Activated CD8-positive, alpha-beta T cell treated with anti-CD3 and anti-CD28 coated beads for 36 hours (primary cell): ENCODE measurements at regions not wholly inside any gene's neighbourhood (a gene's known extent, or its start where the extent isn't known, plus 50 kb on each side); places are given as distances from the start of the nearest gene placed in this dataset.

Experiments used
- ATAC-seq: fragments of 200-7000 bp; cut with Tn5 transposase; one replicate; pipeline ENCODE4 v1.10.0; 2021; ENCODE audit warnings: mild to moderate bottlenecking, moderate library complexity
- CTCF ChIA-PET: fragments of 350-600 bp; sonication (Branson Sonifier 250); formaldehyde crosslinking; loops from one replicate; lab custom pipeline; 2021; ENCODE audit warnings: antibody characterized with exemption; lab: Charles Lee
- POLR2A ChIA-PET: fragments of 350-600 bp; sonication (Branson Sonifier 250); formaldehyde crosslinking; loops from one replicate; lab custom pipeline; 2021; ENCODE audit warnings: antibody characterized with exemption; lab: Charles Lee
- DNase-seq: peaks from one replicate; pipeline ENCODE4 v3.0.0-alpha.2; 2020
- H3K27ac Mint-ChIP-seq: one replicate; pipeline ENCODE4 v1.8.0; 2021; ENCODE audit warnings: mild to moderate bottlenecking, mixed read lengths
- H3K27me3 Mint-ChIP-seq: one replicate; pipeline ENCODE4 v1.8.0; 2021; ENCODE audit warnings: mixed read lengths
- H3K36me3 Mint-ChIP-seq: one replicate; pipeline ENCODE4 v1.8.0; 2021; ENCODE audit warnings: low read depth, mixed read lengths
- H3K4me1 Mint-ChIP-seq: one replicate; pipeline ENCODE4 v1.8.0; 2021; ENCODE audit warnings: low read depth, mixed read lengths
- H3K4me3 Mint-ChIP-seq: one replicate; pipeline ENCODE4 v1.8.0; 2021; ENCODE audit warnings: mild to moderate bottlenecking, moderate library complexity, mixed read lengths
- H3K9me3 Mint-ChIP-seq: one replicate; pipeline ENCODE4 v1.8.0; 2021; ENCODE audit warnings: mixed read lengths
- intact Hi-C: fragments of 100-400 bp; cut with micrococcal nuclease; formaldehyde crosslinking; loops from one replicate; pipeline ENCODE4 v1.10.0; 2022
- TF ChIP-seq, protein P1 (sequence below): fragments of 200-600 bp; IDR thresholded peaks from one replicate; pipeline ENCODE4 v1.8.0; 2022; ENCODE audit warnings: antibody characterized with exemption, mild to moderate bottlenecking

DNA sequence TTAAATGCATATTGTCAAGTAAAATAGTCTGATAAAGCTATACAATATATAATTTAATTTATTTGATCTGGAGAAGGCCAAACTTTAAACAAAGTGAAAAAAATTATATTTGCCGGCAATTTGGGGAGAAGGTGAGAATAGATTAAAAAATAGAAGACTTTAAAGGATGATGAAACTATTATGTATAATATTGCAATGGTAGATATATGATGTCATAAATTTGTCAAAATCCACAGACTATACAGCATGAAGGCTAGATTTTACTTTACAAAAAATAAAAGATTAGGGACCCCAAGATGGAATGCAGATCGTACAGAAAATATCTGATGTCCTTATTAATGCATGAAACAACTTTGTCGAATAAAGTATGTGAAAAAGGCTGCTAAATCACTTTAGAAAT lies 67.3 kb upstream of the MAL start:
- TF ChIP-seq, protein P1, sequence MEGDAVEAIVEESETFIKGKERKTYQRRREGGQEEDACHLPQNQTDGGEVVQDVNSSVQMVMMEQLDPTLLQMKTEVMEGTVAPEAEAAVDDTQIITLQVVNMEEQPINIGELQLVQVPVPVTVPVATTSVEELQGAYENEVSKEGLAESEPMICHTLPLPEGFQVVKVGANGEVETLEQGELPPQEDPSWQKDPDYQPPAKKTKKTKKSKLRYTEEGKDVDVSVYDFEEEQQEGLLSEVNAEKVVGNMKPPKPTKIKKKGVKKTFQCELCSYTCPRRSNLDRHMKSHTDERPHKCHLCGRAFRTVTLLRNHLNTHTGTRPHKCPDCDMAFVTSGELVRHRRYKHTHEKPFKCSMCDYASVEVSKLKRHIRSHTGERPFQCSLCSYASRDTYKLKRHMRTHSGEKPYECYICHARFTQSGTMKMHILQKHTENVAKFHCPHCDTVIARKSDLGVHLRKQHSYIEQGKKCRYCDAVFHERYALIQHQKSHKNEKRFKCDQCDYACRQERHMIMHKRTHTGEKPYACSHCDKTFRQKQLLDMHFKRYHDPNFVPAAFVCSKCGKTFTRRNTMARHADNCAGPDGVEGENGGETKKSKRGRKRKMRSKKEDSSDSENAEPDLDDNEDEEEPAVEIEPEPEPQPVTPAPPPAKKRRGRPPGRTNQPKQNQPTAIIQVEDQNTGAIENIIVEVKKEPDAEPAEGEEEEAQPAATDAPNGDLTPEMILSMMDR = no peak
- no peak for ATAC-seq
- Mint-ChIP-seq H3K4me1 (no peaks in the 10 kb centered on the region), H3K27me3 (peaks cover 23% of the 10 kb centered on the region), H3K27ac (no peak overlapping the region), H3K36me3 (no peaks in the 10 kb centered on the region), H3K9me3 (no peaks in the 10 kb centered on the region), H3K4me3 (no peak overlapping the region)
- ChIA-PET POLR2A (no interaction called here), CTCF (interaction anchor here (0.6 to 4.1 kb wide), 8 partner anchors 9 to 160 kb away, joined by 3 to 20 read pairs (median 13); no protein-coding TSS in a partner anchor)
- DNase-seq = no peak
- intact Hi-C loops = loop anchor here (5.0 kb wide), 1 partner anchor 86 kb away; the partner anchor contains the start of gene TEKT4

DNA sequence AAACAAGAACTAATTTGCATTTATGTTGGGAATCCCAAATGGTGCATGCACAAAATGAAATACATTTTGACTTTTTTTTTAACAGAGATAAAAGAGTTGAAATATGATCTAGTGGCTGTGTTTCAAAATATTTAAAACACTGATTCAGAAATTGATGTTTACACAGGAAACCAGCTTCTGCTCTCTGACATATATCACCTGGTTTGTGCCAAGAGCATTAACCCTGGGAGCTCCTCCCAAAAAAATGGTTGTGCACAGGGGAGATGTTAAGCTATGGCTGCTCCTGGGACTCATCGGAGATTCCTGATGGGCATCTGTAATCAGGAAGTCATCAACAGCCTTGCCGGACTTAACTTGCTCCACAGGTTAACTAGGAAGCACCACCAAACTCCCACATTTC lies 65.2 kb upstream of the MAL start:
- Mint-ChIP-seq H3K9me3 (no peaks in the 10 kb centered on the region), H3K36me3 (no peaks in the 10 kb centered on the region), H3K4me3 (no peak overlapping the region), H3K27me3 (peaks cover 27% of the 10 kb centered on the region), H3K27ac (no peak overlapping the region), H3K4me1 (no peaks in the 10 kb centered on the region)
- CTCF ChIA-PET = no interaction called here
- ATAC-seq = no peak
- intact Hi-C loops = no loop called here
- TF ChIP-seq, protein P1 = no peak
- no peak for DNase-seq
- POLR2A ChIA-PET = no interaction called here

DNA sequence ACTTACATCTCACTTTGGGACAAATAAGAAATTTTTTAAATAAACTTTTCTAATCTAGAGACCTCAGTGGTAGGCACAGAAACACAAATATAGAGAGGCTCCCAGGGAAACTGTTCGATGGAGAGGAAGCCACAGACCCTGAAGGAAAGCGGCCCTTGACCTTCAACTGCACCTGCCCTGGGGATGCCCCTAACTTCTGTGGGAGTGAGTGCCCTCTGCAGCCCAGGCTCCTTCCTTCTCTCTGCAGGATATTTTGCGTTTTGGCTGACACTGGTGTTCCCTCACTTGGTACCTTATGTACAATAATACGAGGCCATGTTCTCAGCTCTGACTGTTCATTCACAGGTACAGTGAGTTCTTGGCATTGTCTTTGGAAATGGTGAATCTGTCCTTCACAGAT lies 64.8 kb upstream of the MAL start:
- Mint-ChIP-seq H3K27me3 (peaks cover 25% of the 10 kb centered on the region), H3K9me3 (no peaks in the 10 kb centered on the region), H3K27ac (no peak overlapping the region), H3K36me3 (no peaks in the 10 kb centered on the region), H3K4me1 (no peaks in the 10 kb centered on the region), H3K4me3 (no peak overlapping the region)
- no peak for DNase-seq
- CTCF ChIA-PET = no interaction called here
- no peak for ATAC-seq
- POLR2A ChIA-PET = no interaction called here
- TF ChIP-seq, protein P1 = no peak
- intact Hi-C loops = no loop called here

DNA sequence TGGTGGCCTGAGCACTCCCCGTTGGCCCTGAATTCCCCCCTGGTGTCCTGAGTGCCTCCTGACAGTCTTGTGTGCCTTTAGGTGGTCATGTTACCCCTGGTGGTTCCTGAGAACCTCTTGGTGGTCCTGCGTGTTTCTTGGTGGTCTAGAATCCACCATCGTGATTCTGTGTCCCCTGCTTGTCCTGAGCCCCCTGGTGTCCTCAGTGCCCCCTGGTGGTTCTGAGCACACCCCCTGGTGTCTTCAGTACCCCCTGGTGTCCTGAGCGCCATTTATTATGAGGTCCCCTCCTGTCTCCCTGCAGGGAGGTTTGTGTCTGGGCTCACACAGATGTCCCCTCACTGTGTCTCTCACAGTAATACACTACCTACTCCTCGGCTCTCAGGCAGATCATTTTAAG lies 61.3 kb upstream of the MAL start:
- no peak overlapping the region for H3K27ac Mint-ChIP-seq
- intact Hi-C loops = no loop called here
- H3K4me3 Mint-ChIP-seq = no peak overlapping the region
- ATAC-seq (no peak), DNase-seq (no peak)
- H3K9me3 Mint-ChIP-seq = no peaks in the 10 kb centered on the region
- H3K27me3 Mint-ChIP-seq = peaks cover 18% of the 10 kb centered on the region
- POLR2A ChIA-PET = no interaction called here
- no peaks in the 10 kb centered on the region for H3K4me1 Mint-ChIP-seq
- no peaks in the 10 kb centered on the region for H3K36me3 Mint-ChIP-seq
- TF ChIP-seq, protein P1 = no peak
- CTCF ChIA-PET = no interaction called here

DNA sequence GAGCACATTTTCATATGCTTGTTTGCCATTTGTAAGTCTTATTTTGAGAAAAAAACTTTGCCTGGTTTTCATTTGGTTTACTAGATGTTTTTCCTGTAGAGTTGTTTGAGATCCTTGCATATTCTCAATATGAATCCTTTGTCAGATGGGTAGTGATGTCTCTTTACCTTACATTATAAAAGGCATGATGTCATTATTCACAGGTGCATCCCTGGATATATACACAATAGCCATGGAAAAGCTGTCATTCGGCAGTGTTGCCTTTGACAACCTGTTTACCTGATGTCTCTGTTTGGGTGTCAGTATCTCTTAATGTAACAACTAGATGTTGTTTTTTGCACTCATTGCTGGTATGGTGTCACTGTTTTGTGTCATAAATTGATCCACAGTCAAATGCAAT lies 58.8 kb upstream of the MAL start:
- Mint-ChIP-seq H3K4me3 (no peak overlapping the region), H3K27me3 (peaks cover 29% of the 10 kb centered on the region), H3K36me3 (no peaks in the 10 kb centered on the region), H3K27ac (no peak overlapping the region), H3K4me1 (no peaks in the 10 kb centered on the region), H3K9me3 (no peaks in the 10 kb centered on the region)
- TF ChIP-seq, protein P1 = no peak
- ChIA-PET POLR2A (no interaction called here), CTCF (interaction anchor here (3.5 kb wide), 1 partner anchor 10 kb away, joined by 20 read pairs; no protein-coding TSS in a partner anchor)
- ATAC-seq (no peak), DNase-seq (no peak)
- intact Hi-C loops = no loop called here
